ENCODE measurements at regions not wholly inside any gene's neighbourhood (a gene's known extent, or its start where the extent isn't known, plus 50 kb on each side); places are given as distances from the start of the nearest gene placed in this dataset.

GRCh38 chrX:64097891-64098290, 107.6 kb downstream of the AMER1 start:
- ChIA-PET POLR2A (no interaction called here), SMC1A (ENCODE audit: uncharacterized antibody, unreplicated experiment) (interaction anchor here (0.6 to 1.2 kb wide), 2 partner anchors 70 to 72 kb away, joined by 3 read pairs; no protein-coding TSS in a partner anchor), RAD21 (ENCODE audit: unreplicated experiment) (no interaction called here), CTCF (interaction anchor here (1.7 kb wide), 1 partner anchor 1354 kb away, joined by 6 read pairs; no protein-coding TSS in a partner anchor)
- no peaks in the 10 kb centered on the region; the same call in 2 of the 3 replicates for H3K9me3 ChIP-seq (replicated peaks; ENCODE audit: control insufficient read depth, insufficient read depth, low read length)
- FAIRE-seq (no peak), ATAC-seq (no peak), DNase-seq (ENCODE audit: low read depth, low spot score) (no peak)
- no peak overlapping the region for H3K9ac ChIP-seq (ENCODE audit: control insufficient read depth, insufficient read depth, low read length)
- no peak overlapping the region for H2AFZ ChIP-seq (ENCODE audit: control insufficient read depth, low read depth, low read length)
- H4K20me1 ChIP-seq (ENCODE audit: control insufficient read depth, insufficient read depth) = no peaks in the 10 kb centered on the region
- intact Hi-C loops (cut with micrococcal nuclease; ENCODE audit: unreplicated experiment) (no loop called here), in situ Hi-C loops (cut with MboI) (no loop called here)
- no peaks in the 10 kb centered on the region for H3K36me3 ChIP-seq (ENCODE audit: control insufficient read depth in 2 of 2, insufficient read depth in 2 of 2, low read length in 1 of 2)
- H3K27me3 ChIP-seq (replicated peaks in 1 of 2; ENCODE audit: control insufficient read depth in 2 of 2, insufficient read depth in 2 of 2, low read length in 1 of 2) = no peaks in the 10 kb centered on the region
- no peak overlapping the region for H3K27ac ChIP-seq (ENCODE audit: control insufficient read depth, insufficient read depth)
- H3K4me3 ChIP-seq = no peak overlapping the region
- H3K4me1 ChIP-seq (ENCODE audit: control insufficient read depth, insufficient read depth, low read length) = no peaks in the 10 kb centered on the region
- H3K79me2 ChIP-seq (ENCODE audit: control insufficient read depth, insufficient read depth, low read length) = no peaks in the 10 kb centered on the region
- 15% methylated on average over 2 of the region's 2 CpGs for WGBS (ENCODE audit: insufficient coverage, insufficient replicate concordance, low lambda C conversion rate, missing lambda C conversion rate)
- TF ChIP-seq POU2F2 (IDR thresholded peaks at IDR 0.05; ENCODE audit: borderline replicate concordance, low read depth, low read length) (no peak), IRF5 (IDR thresholded peaks at IDR 0.05; ENCODE audit: borderline replicate concordance) (no peak), CBX5 (IDR thresholded peaks at IDR 0.05; ENCODE audit: low read depth) (no peak), ESRRA (IDR thresholded peaks at IDR 0.05; ENCODE audit: low read length) (no peak)
- BruUV-seq (replicated peaks) = no TSS peak
- H3K4me2 ChIP-seq (ENCODE audit: control insufficient read depth, insufficient read depth) = no peak overlapping the region

GRCh38 chrX:64093761-64094160, 111.7 kb downstream of the AMER1 start:
- BruUV-seq (replicated peaks) = no TSS peak
- DNase-seq (ENCODE audit: low read depth, low spot score) (no peak), FAIRE-seq (no peak), ATAC-seq (peak; percentile 32; the same call in 1 of the 3 replicates)
- POLR2A ChIA-PET = no interaction called here
- H3K9me3 ChIP-seq (replicated peaks; ENCODE audit: control insufficient read depth, insufficient read depth, low read length) = no peaks in the 10 kb centered on the region
- no peak overlapping the region for H3K4me3 ChIP-seq
- no peak overlapping the region for H3K4me2 ChIP-seq (ENCODE audit: control insufficient read depth, insufficient read depth)
- CTCF ChIA-PET = interaction anchor here (1.1 to 3.4 kb wide), 8 partner anchors 8 to 1435 kb away, joined by 3 to 12 read pairs (median 4); no protein-coding TSS in a partner anchor
- H3K27me3 ChIP-seq (replicated peaks in 1 of 2; ENCODE audit: control insufficient read depth in 2 of 2, insufficient read depth in 2 of 2, low read length in 1 of 2) = no peaks in the 10 kb centered on the region
- RAD21 ChIA-PET (ENCODE audit: unreplicated experiment) = interaction anchor here (1.3 to 1.9 kb wide), 2 partner anchors 111 to 1358 kb away, joined by 6 to 7 read pairs; partner anchors contain the start of gene AMER1
- SMC1A ChIA-PET (ENCODE audit: uncharacterized antibody, unreplicated experiment) = interaction anchor here (0.8 to 1.6 kb wide), 5 partner anchors 219 to 1435 kb away, joined by 3 to 6 read pairs (median 4); no protein-coding TSS in a partner anchor
- no peaks in the 10 kb centered on the region for H3K79me2 ChIP-seq (ENCODE audit: control insufficient read depth, insufficient read depth, low read length)
- WGBS (ENCODE audit: insufficient coverage, insufficient replicate concordance, low lambda C conversion rate, missing lambda C conversion rate) = 0% methylated on average over 2 of the region's 2 CpGs
- no peaks in the 10 kb centered on the region for H3K4me1 ChIP-seq (ENCODE audit: control insufficient read depth, insufficient read depth, low read length)
- TF ChIP-seq EZH2 (IDR thresholded peaks at IDR 0.05; ENCODE audit: borderline replicate concordance, control insufficient read depth, low read depth, low read length) (no peak), SMC3 (IDR thresholded peaks at IDR 0.05; ENCODE audit: borderline replicate concordance, low read length) (peak; percentile 39; the same call in 1 of the 2 replicates), RAD21 (IDR thresholded peaks at IDR 0.05; ENCODE audit: insufficient read depth, low read depth, low read length) (peak; percentile 52), CTCF (IDR thresholded peaks at IDR 0.05 in 2 of 3, conservative IDR thresholded peaks at IDR 0.05 in 1 of 3; ENCODE audit: control insufficient read depth in 2 of 3, extremely low read depth in 1 of 3, insufficient read depth in 1 of 3, low read depth in 3 of 3, low read length in 3 of 3) (peak in 2 of 3 experiments; percentile 40 to 46; a peak in 4 of 6 replicates)
- in situ Hi-C loops (cut with MboI) (no loop called here), intact Hi-C loops (cut with micrococcal nuclease; ENCODE audit: unreplicated experiment) (loop anchor here (5.0 kb wide), 1 partner anchor 1359 kb away; no protein-coding TSS in a partner anchor)
- H2AFZ ChIP-seq (ENCODE audit: control insufficient read depth, low read depth, low read length) = no peak overlapping the region
- H3K36me3 ChIP-seq (ENCODE audit: control insufficient read depth in 2 of 2, insufficient read depth in 2 of 2, low read length in 1 of 2) = no peaks in the 10 kb centered on the region
- H4K20me1 ChIP-seq (ENCODE audit: control insufficient read depth, insufficient read depth) = no peaks in the 10 kb centered on the region
- no peak overlapping the region for H3K27ac ChIP-seq (ENCODE audit: control insufficient read depth, insufficient read depth)
- no peak overlapping the region for H3K9ac ChIP-seq (ENCODE audit: control insufficient read depth, insufficient read depth, low read length)

Measured in GM12878 (cell line).